H1 (cell line): ENCODE measurements at regions not wholly inside any gene's neighbourhood (a gene's known extent, or its start where the extent isn't known, plus 50 kb on each side); places are given as distances from the start of the nearest gene placed in this dataset.

Experiments used
- CTCF ChIA-PET: fragments of 300-600 bp; sonication (Branson Sonifier 250); formaldehyde crosslinking; loops from one replicate; lab custom pipeline; 2021; ENCODE audit not compliant: partially characterized antibody; lab: Charles Lee
- POLR2A ChIA-PET: fragments of 300-600 bp; sonication (Branson Sonifier 250); formaldehyde crosslinking; loops from one replicate; lab custom pipeline; 2021; ENCODE audit warnings: inconsistent platforms; ENCODE audit not compliant: partially characterized antibody; lab: Charles Lee
- DNase-seq, 2 experiments: peaks; one replicate each; pipeline versions ENCODE4 v3.0.0 to v3.0.0-alpha.2; 2010 to 2022; ENCODE audit warnings: low spot score in 2 of 2, low read depth in 1 of 2, mixed read lengths in 1 of 2
- FAIRE-seq: peaks from 2 replicates; lab custom pipeline; 2011; peaks lifted over from hg19 to GRCh38; lab: Jason Lieb, UNC
- H2AFZ ChIP-seq: 2 replicates; pipeline ENCODE4 v1.8.1; 2012; ENCODE audit warnings: low read length, inconsistent platforms
- H2AK5ac ChIP-seq: 2 replicates; pipeline ENCODE4 v1.6.1; 2013; ENCODE audit warnings: low read depth, low read length
- H2BK120ac ChIP-seq: replicated peaks from 2 replicates; pipeline ENCODE3; 2013; ENCODE audit warnings: low read depth, low read length, inconsistent platforms
- H2BK12ac ChIP-seq: 2 replicates; pipeline ENCODE4 v1.6.1; 2013; ENCODE audit warnings: low read depth, low read length
- H2BK15ac ChIP-seq: 2 replicates; pipeline ENCODE4 v1.6.1; 2013; ENCODE audit warnings: low read length
- H2BK20ac ChIP-seq: 2 replicates; pipeline ENCODE4 v1.6.1; 2013; ENCODE audit warnings: low read length
- H2BK5ac ChIP-seq: 2 replicates; pipeline ENCODE4 v1.6.1; 2013; ENCODE audit warnings: low read depth, low read length
- H3K14ac ChIP-seq: 2 replicates; pipeline ENCODE4 v1.6.1; 2013; ENCODE audit warnings: inconsistent platforms; ENCODE audit not compliant: insufficient read length
- H3K18ac ChIP-seq: 2 replicates; pipeline ENCODE4 v1.6.1; 2013; ENCODE audit warnings: low read length; ENCODE audit errors: extremely low read depth
- H3K23ac ChIP-seq: 2 replicates; pipeline ENCODE4 v1.6.1; 2013; ENCODE audit warnings: inconsistent platforms; ENCODE audit not compliant: insufficient read length
- H3K23me2 ChIP-seq: 2 replicates; pipeline ENCODE4 v1.6.1; 2013; ENCODE audit warnings: low read depth, low read length
- H3K27ac ChIP-seq: 2 replicates; pipeline ENCODE4 v1.6.1; 2011; ENCODE audit warnings: low read depth, low read length, inconsistent platforms
- H3K27me3 ChIP-seq, 4 experiments: replicated peaks in 1 of 4; 1 replicate in 1 of 4; 2 replicates in 3 of 4; pipeline versions ENCODE4 v1.6.1 to v1.8.1; 2011 to 2013; ENCODE audit warnings: low read length in 3 of 4, mild to moderate bottlenecking in 3 of 4, inconsistent platforms in 2 of 4, mixed read lengths in 2 of 4, moderate library complexity in 1 of 4; ENCODE audit not compliant: control insufficient read depth in 3 of 4, insufficient read depth in 3 of 4; ENCODE audit errors: extremely low read depth in 1 of 4
- H3K36me3 ChIP-seq, 4 experiments: 2 replicates each; pipeline versions ENCODE4 v1.6.1 to v1.8.1; 2011 to 2013; ENCODE audit warnings: mild to moderate bottlenecking in 4 of 4, low read length in 3 of 4, moderate library complexity in 2 of 4, control low read depth in 1 of 4, inconsistent platforms in 1 of 4; ENCODE audit not compliant: insufficient read depth in 4 of 4, control insufficient read depth in 2 of 4
- H3K4ac ChIP-seq: replicated peaks from 2 replicates; pipeline ENCODE3; 2013; ENCODE audit warnings: low read length, low read depth, mixed read lengths, inconsistent platforms; ENCODE audit not compliant: insufficient read length
- H3K4me1 ChIP-seq, 4 experiments: replicated peaks in 1 of 4; 1 replicate in 1 of 4; 2 replicates in 3 of 4; pipeline versions ENCODE4 v1.6.1 to v1.8.1; 2011 to 2013; ENCODE audit warnings: low read length in 3 of 4, inconsistent platforms in 2 of 4, mixed read lengths in 1 of 4; ENCODE audit not compliant: insufficient read depth in 4 of 4, control insufficient read depth in 3 of 4
- H3K4me2 ChIP-seq, 2 experiments: 2 replicates each; pipeline versions ENCODE4 v1.6.1 to v1.8.1; 2011 to 2013; ENCODE audit warnings: low read depth in 2 of 2, low read length in 2 of 2, control low read depth in 1 of 2, inconsistent platforms in 1 of 2, mild to moderate bottlenecking in 1 of 2; ENCODE audit not compliant: insufficient read depth in 1 of 2
- H3K4me3 ChIP-seq, 4 experiments: fragments of 200-600, 300-600 bp in 1 of 4; sonication (generic), shearing (Covaris generic), sonication (Bioruptor Twin) in 1 of 4; 2 replicates each; pipeline versions ENCODE4 v1.5.1 to v1.8.1; 2011 to 2016; ENCODE audit warnings: low read length in 4 of 4, low read depth in 3 of 4, control low read depth in 2 of 4, inconsistent platforms in 2 of 4, mild to moderate bottlenecking in 2 of 4, mixed read lengths in 1 of 4, moderate library complexity in 1 of 4; ENCODE audit not compliant: insufficient read depth in 2 of 4; ENCODE audit errors: extremely low read depth in 1 of 4
- H3K56ac ChIP-seq: replicated peaks from 2 replicates; pipeline ENCODE3; 2013; ENCODE audit warnings: low read depth, mild to moderate bottlenecking, mixed read lengths, low read length, inconsistent platforms; ENCODE audit not compliant: insufficient read length
- H3K79me1 ChIP-seq: 2 replicates; pipeline ENCODE4 v1.6.1; 2013; ENCODE audit warnings: low read depth, low read length, control low read depth
- H3K79me2 ChIP-seq, 2 experiments: 2 replicates each; pipeline versions ENCODE4 v1.6.1 to v1.8.1; 2012 to 2013; ENCODE audit warnings: low read length in 2 of 2, mild to moderate bottlenecking in 2 of 2, inconsistent platforms in 1 of 2; ENCODE audit not compliant: insufficient read depth in 2 of 2, control insufficient read depth in 1 of 2
- H3K9ac ChIP-seq, 4 experiments: replicated peaks in 1 of 4; 1 replicate in 1 of 4; 2 replicates in 3 of 4; pipeline versions ENCODE4 v1.6.1 to v1.8.1; 2011 to 2013; ENCODE audit warnings: low read depth in 3 of 4, low read length in 3 of 4, control low read depth in 2 of 4, mild to moderate bottlenecking in 2 of 4, moderate library complexity in 2 of 4, inconsistent platforms in 1 of 4; ENCODE audit errors: extremely low read depth in 1 of 4
- H3K9me3 ChIP-seq, 2 experiments: 2 replicates each; pipeline versions ENCODE4 v1.6.1 to v1.8.1; 2012 to 2013; ENCODE audit warnings: mild to moderate bottlenecking in 2 of 2, moderate library complexity in 2 of 2, control low read depth in 1 of 2, inconsistent platforms in 1 of 2, low read depth in 1 of 2, low read length in 1 of 2, mixed read lengths in 1 of 2; ENCODE audit not compliant: insufficient read depth in 2 of 2
- H4K20me1 ChIP-seq, 2 experiments: replicated peaks in 1 of 2; 2 replicates each; pipeline versions ENCODE3 to v1.8.1; 2011 to 2013; ENCODE audit warnings: inconsistent platforms in 2 of 2, low read length in 2 of 2, mild to moderate bottlenecking in 1 of 2; ENCODE audit not compliant: insufficient read depth in 2 of 2, control insufficient read depth in 1 of 2
- H4K5ac ChIP-seq: 2 replicates; pipeline ENCODE4 v1.6.1; 2013; ENCODE audit warnings: low read length, low read depth, mixed read lengths, inconsistent platforms; ENCODE audit not compliant: insufficient read length
- H4K8ac ChIP-seq: 2 replicates; pipeline ENCODE4 v1.8.0; 2013; ENCODE audit warnings: mild to moderate bottlenecking, moderate library complexity, low read length, inconsistent platforms; ENCODE audit not compliant: insufficient read depth; ENCODE audit errors: extremely low read depth
- H4K91ac ChIP-seq: replicated peaks from 2 replicates; pipeline ENCODE3; 2013; ENCODE audit warnings: low read length, mixed read lengths, inconsistent platforms; ENCODE audit not compliant: insufficient read length
- ASH2L ChIP-seq: fragments of 200-600, 300-600 bp; sonication (generic); IDR thresholded peaks from one replicate; pipeline ENCODE4 v1.7.1; 2017; ENCODE audit warnings: low read length
- CREB1 ChIP-seq: IDR thresholded peaks from 2 replicates; pipeline ENCODE4 v1.6.1; 2012; ENCODE audit warnings: inconsistent platforms
- CTBP2 ChIP-seq: IDR thresholded peaks from 2 replicates; pipeline ENCODE4 v1.7.0; 2011; ENCODE audit warnings: borderline replicate concordance, mild to moderate bottlenecking, moderate library complexity, mixed read lengths, low read length; ENCODE audit not compliant: insufficient read depth, insufficient read length
- EGR1 ChIP-seq: IDR thresholded peaks from 2 replicates; pipeline ENCODE4 v1.6.1; 2011; ENCODE audit warnings: low read depth, low read length, borderline replicate concordance
- EP300 ChIP-seq, 2 experiments: IDR thresholded peaks; 1 replicate in 1 of 2; 2 replicates in 1 of 2; pipeline ENCODE4 v1.6.1; 2011 to 2012; ENCODE audit warnings: low read depth in 2 of 2, low read length in 2 of 2, mild to moderate bottlenecking in 2 of 2, borderline replicate concordance in 1 of 2, inconsistent platforms in 1 of 2, moderate library complexity in 1 of 2
- GABPA ChIP-seq: IDR thresholded peaks from 2 replicates; pipeline ENCODE4 v1.6.1; 2011; ENCODE audit warnings: mild to moderate bottlenecking, low read length, moderate library complexity, borderline replicate concordance; ENCODE audit not compliant: insufficient read depth
- HDAC6 ChIP-seq: IDR thresholded peaks from one replicate; pipeline ENCODE4 v1.7.1; 2012; ENCODE audit warnings: low read depth, mild to moderate bottlenecking, inconsistent platforms, low read length, moderate library complexity
- KDM1A ChIP-seq: fragments of 200-600, 300-600 bp; sonication (generic); IDR thresholded peaks from 2 replicates; pipeline ENCODE4 v1.7.1; 2016; ENCODE audit warnings: mild to moderate bottlenecking, low read length, borderline replicate concordance
- KDM4A ChIP-seq: IDR thresholded peaks from one replicate; pipeline ENCODE4 v1.7.1; 2012; ENCODE audit warnings: low read depth, mild to moderate bottlenecking, moderate library complexity, low read length, inconsistent platforms; ENCODE audit not compliant: severe bottlenecking
- PHF8 ChIP-seq: fragments of 200-600 bp; sonication (generic); conservative IDR thresholded peaks from 2 replicates; pipeline ENCODE4 v1.7.1; 2012; ENCODE audit warnings: low read depth, mild to moderate bottlenecking, inconsistent platforms, low read length, moderate library complexity
- POLR2AphosphoS5 ChIP-seq: IDR thresholded peaks from 2 replicates; pipeline ENCODE4 v1.6.1; 2011; ENCODE audit warnings: low read depth, low read length
- POU5F1 ChIP-seq: IDR thresholded peaks from 2 replicates; pipeline ENCODE4 v1.6.1; 2011; ENCODE audit warnings: low read depth, mild to moderate bottlenecking, low read length, moderate library complexity
- RBBP5 ChIP-seq: IDR thresholded peaks from 2 replicates; pipeline ENCODE4 v1.7.1; 2012; ENCODE audit warnings: low read depth, mild to moderate bottlenecking, inconsistent platforms, low read length, moderate library complexity, borderline replicate concordance
- SP1 ChIP-seq: IDR thresholded peaks from 2 replicates; pipeline ENCODE4 v1.6.1; 2011; ENCODE audit warnings: low read depth, low read length
- TBP ChIP-seq: IDR thresholded peaks from 2 replicates; pipeline ENCODE4 v1.6.1; 2011; ENCODE audit warnings: low read depth, low read length, improper control_type of control experiment
- WGBS, 2 experiments: shearing (Covaris generic) in 1 of 2; methylation state at CpG; one replicate each; pipeline versions ENCODE4 v1.1.6 to v1.1.7; 2013 to 2015; ENCODE audit warnings: low lambda C conversion rate in 2 of 2, mixed read lengths in 2 of 2, inconsistent platforms in 1 of 2, low coverage in 1 of 2, missing lambda C conversion rate in 1 of 2; ENCODE audit not compliant: insufficient replicate concordance in 2 of 2, insufficient coverage in 1 of 2, insufficient read length in 1 of 2; ENCODE audit errors: extremely low coverage in 1 of 2, missing lambda C conversion rate in 1 of 2; 5-methylcytosine and 5-hydroxymethylcytosine counted together
- TF ChIP-seq, protein P1 (sequence below): IDR thresholded peaks from 2 replicates; pipeline ENCODE4 v1.6.1; 2012; ENCODE audit warnings: inconsistent platforms

DNA sequence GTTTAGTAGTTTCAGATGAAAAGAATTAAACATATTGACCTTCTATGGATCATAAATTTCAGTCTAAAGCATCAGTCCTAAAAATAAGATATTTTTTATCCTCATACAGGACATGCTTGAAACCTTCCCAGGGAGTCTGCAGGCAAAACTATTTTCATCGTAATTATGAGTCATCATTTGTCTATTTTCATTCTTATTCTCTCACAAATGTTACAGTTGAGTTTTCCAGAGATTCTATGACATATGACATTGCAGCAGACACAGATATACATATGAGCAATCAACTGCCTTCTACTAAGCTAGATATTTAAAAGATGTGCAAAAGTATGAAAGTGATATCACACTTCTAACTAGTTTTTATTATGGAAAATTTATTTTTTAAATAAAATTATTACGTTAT is 398.0 kb downstream of the MAGEB5 start:
- no peaks in the 10 kb centered on the region for H3K9me3 ChIP-seq
- H2AK5ac ChIP-seq, result no peak overlapping the region
- no peaks in the 10 kb centered on the region for H3K79me1 ChIP-seq
- no peak overlapping the region for H3K4ac ChIP-seq
- H3K23ac ChIP-seq, result no peak overlapping the region
- ChIA-PET POLR2A (no interaction called here), CTCF (no interaction called here)
- no peak overlapping the region for H2AFZ ChIP-seq
- no peaks in the 10 kb centered on the region for H3K36me3 ChIP-seq
- H2BK12ac ChIP-seq, result no peak overlapping the region
- no peak overlapping the region for H2BK120ac ChIP-seq
- H3K79me2 ChIP-seq, result no peaks in the 10 kb centered on the region
- H2BK20ac ChIP-seq, result no peak overlapping the region
- H4K20me1 ChIP-seq, result no peaks in the 10 kb centered on the region
- H3K23me2 ChIP-seq, result no peaks in the 10 kb centered on the region
- no peak overlapping the region for H3K56ac ChIP-seq
- no peak overlapping the region for H4K91ac ChIP-seq
- no peak overlapping the region for H2BK5ac ChIP-seq
- H4K8ac ChIP-seq, result no peak overlapping the region
- H3K27me3 ChIP-seq, result no peaks in the 10 kb centered on the region
- WGBS, 2 experiments, result 92% methylated on average over 2 of the region's 2 CpGs; no CpG with 5 or more reads in 1 of the 2 experiments
- no peak overlapping the region for H3K9ac ChIP-seq
- no peaks in the 10 kb centered on the region for H3K4me1 ChIP-seq
- H3K27ac ChIP-seq, result no peak overlapping the region
- no peak overlapping the region for H4K5ac ChIP-seq
- H3K4me3 ChIP-seq, result no peak overlapping the region
- FAIRE-seq (no peak), DNase-seq (no peak)
- H3K4me2 ChIP-seq, result no peak overlapping the region
- H3K14ac ChIP-seq, result no peak overlapping the region
- H2BK15ac ChIP-seq, result no peak overlapping the region
- TF ChIP-seq KDM1A (no peak), EGR1 (no peak), TBP (no peak), POU5F1 (no peak), ASH2L (no peak), RBBP5 (no peak), HDAC6 (no peak), CTBP2 (no peak), CREB1 (no peak), SP1 (no peak), POLR2AphosphoS5 (no peak), PHF8 (no peak), KDM4A (no peak), EP300 (IDR thresholded peaks at IDR 0.05; ENCODE audit: borderline replicate concordance in 1 of 2, low read depth in 2 of 2, low read length in 2 of 2) (no peak), GABPA (no peak)
- TF ChIP-seq, protein P1, sequence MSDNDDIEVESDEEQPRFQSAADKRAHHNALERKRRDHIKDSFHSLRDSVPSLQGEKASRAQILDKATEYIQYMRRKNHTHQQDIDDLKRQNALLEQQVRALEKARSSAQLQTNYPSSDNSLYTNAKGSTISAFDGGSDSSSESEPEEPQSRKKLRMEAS, result no peak
- TF ChIP-seq, all 59 proteins: peak for 0
- H3K18ac ChIP-seq, result no peak overlapping the region
